H9 (cell line): ENCODE measurements at regions not wholly inside any gene's neighbourhood (a gene's known extent, or its start where the extent isn't known, plus 50 kb on each side); places are given as distances from the start of the nearest gene placed in this dataset.

Source experiments
- DNase-seq: peaks from one replicate; pipeline ENCODE4 v3.0.0-alpha.2; 2017
- H2AFZ ChIP-seq: one replicate; pipeline ENCODE4 v1.6.1; 2013; ENCODE audit warnings: mild to moderate bottlenecking, low read length, control low read depth, moderate library complexity
- H2AK5ac ChIP-seq: 2 replicates; pipeline ENCODE4 v1.6.1; 2013; ENCODE audit warnings: low read length, control low read depth, mixed read lengths; ENCODE audit not compliant: insufficient read length
- H2BK120ac ChIP-seq: one replicate; pipeline ENCODE4 v1.6.1; 2013; ENCODE audit warnings: low read depth, mild to moderate bottlenecking, low read length, control low read depth, inconsistent platforms; ENCODE audit not compliant: poor library complexity, severe bottlenecking
- H2BK12ac ChIP-seq: 2 replicates; pipeline ENCODE4 v1.6.1; 2013; ENCODE audit warnings: low read length, control low read depth, mixed read lengths, low read depth; ENCODE audit not compliant: insufficient read length
- H2BK15ac ChIP-seq: 2 replicates; pipeline ENCODE4 v1.6.1; 2013; ENCODE audit warnings: low read depth, low read length, control low read depth
- H2BK20ac ChIP-seq: one replicate; pipeline ENCODE4 v1.6.1; 2013; ENCODE audit warnings: low read depth, mild to moderate bottlenecking, low read length, control low read depth, inconsistent platforms; ENCODE audit not compliant: poor library complexity, severe bottlenecking
- H2BK5ac ChIP-seq: 2 replicates; pipeline ENCODE4 v1.6.1; 2013; ENCODE audit warnings: low read length, control low read depth, mixed read lengths; ENCODE audit not compliant: insufficient read length
- H3K14ac ChIP-seq: 2 replicates; pipeline ENCODE4 v1.6.1; 2013; ENCODE audit warnings: low read length, control low read depth; ENCODE audit not compliant: insufficient read depth
- H3K18ac ChIP-seq: 2 replicates; pipeline ENCODE4 v1.6.1; 2013; ENCODE audit warnings: low read depth, mild to moderate bottlenecking, mixed read lengths, low read length, control low read depth; ENCODE audit not compliant: insufficient read length
- H3K23ac ChIP-seq: 2 replicates; pipeline ENCODE4 v1.6.1; 2013; ENCODE audit warnings: low read length, control low read depth, mixed read lengths, low read depth; ENCODE audit not compliant: insufficient read length
- H3K23me2 ChIP-seq: 2 replicates; pipeline ENCODE4 v1.6.1; 2013; ENCODE audit warnings: low read depth, mild to moderate bottlenecking, mixed read lengths, low read length, control low read depth; ENCODE audit not compliant: insufficient read length, poor library complexity, severe bottlenecking
- H3K27ac ChIP-seq: 2 replicates; pipeline ENCODE4 v1.5.1; 2013; ENCODE audit warnings: low read length, control low read depth, mixed read lengths, low read depth; ENCODE audit not compliant: insufficient read length
- H3K27me3 ChIP-seq: 2 replicates; pipeline ENCODE4 v1.6.1; 2013; ENCODE audit warnings: low read length, control low read depth, inconsistent platforms; ENCODE audit not compliant: insufficient read depth
- H3K4ac ChIP-seq: 2 replicates; pipeline ENCODE4 v1.6.1; 2013; ENCODE audit warnings: low read depth, mild to moderate bottlenecking, control low read depth, inconsistent platforms, low read length, moderate library complexity
- H3K4me1 ChIP-seq: 2 replicates; pipeline ENCODE4 v1.6.1; 2013; ENCODE audit warnings: low read length, control low read depth, inconsistent platforms; ENCODE audit not compliant: insufficient read depth
- H3K4me2 ChIP-seq: 2 replicates; pipeline ENCODE4 v1.6.1; 2013; ENCODE audit warnings: low read length, control low read depth, mixed read lengths; ENCODE audit not compliant: insufficient read length, insufficient read depth
- H3K56ac ChIP-seq: 2 replicates; pipeline ENCODE4 v1.6.1; 2013; ENCODE audit warnings: low read depth, mild to moderate bottlenecking, mixed read lengths, low read length, control low read depth; ENCODE audit not compliant: insufficient read length
- H3K79me1 ChIP-seq: 2 replicates; pipeline ENCODE4 v1.6.1; 2013; ENCODE audit warnings: low read depth, mild to moderate bottlenecking, moderate library complexity, low read length, control low read depth, inconsistent platforms; ENCODE audit not compliant: insufficient read depth, poor library complexity, severe bottlenecking
- H3K79me2 ChIP-seq: 2 replicates; pipeline ENCODE4 v1.6.1; 2013; ENCODE audit warnings: low read length, control low read depth, inconsistent platforms; ENCODE audit not compliant: insufficient read depth
- H3K9ac ChIP-seq: 2 replicates; pipeline ENCODE4 v1.6.1; 2013; ENCODE audit warnings: low read length, control low read depth, mixed read lengths; ENCODE audit not compliant: insufficient read length; ENCODE audit errors: extremely low read depth
- H3K9me3 ChIP-seq: one replicate; pipeline ENCODE4 v1.6.1; 2013; ENCODE audit warnings: low read depth, low read length, inconsistent platforms; ENCODE audit not compliant: control insufficient read depth
- H3T11ph ChIP-seq: one replicate; pipeline ENCODE4 v1.6.1; 2013; ENCODE audit warnings: mild to moderate bottlenecking, low read length, control low read depth, inconsistent platforms
- H4K20me1 ChIP-seq: one replicate; pipeline ENCODE4 v1.6.1; 2013; ENCODE audit not compliant: control insufficient read depth, insufficient read length, insufficient read depth
- H4K5ac ChIP-seq: 2 replicates; pipeline ENCODE4 v1.6.1; 2013; ENCODE audit warnings: low read depth, mild to moderate bottlenecking, mixed read lengths, low read length, control low read depth; ENCODE audit not compliant: insufficient read length
- H4K8ac ChIP-seq: replicated peaks from 2 replicates; pipeline ENCODE4 v1.6.1; 2013; ENCODE audit warnings: low read length, control low read depth, mixed read lengths, low read depth; ENCODE audit not compliant: insufficient read length
- H4K91ac ChIP-seq: 2 replicates; pipeline ENCODE4 v1.6.1; 2013; ENCODE audit warnings: low read depth, mild to moderate bottlenecking, moderate library complexity, mixed read lengths, low read length, control low read depth; ENCODE audit not compliant: insufficient read length
- H3K27ac Mint-ChIP-seq, 3 experiments: 2 replicates in 2 of 3; 3 replicates in 1 of 3; pipeline ENCODE4 v1.8.0; 2020 to 2021; ENCODE audit warnings: mixed read lengths in 3 of 3, mild to moderate bottlenecking in 1 of 3, moderate library complexity in 1 of 3
- H3K27me3 Mint-ChIP-seq: 2 replicates; pipeline ENCODE4 v1.8.0; 2021; ENCODE audit warnings: low read depth, mild to moderate bottlenecking, moderate library complexity, mixed read lengths
- H3K36me3 Mint-ChIP-seq, 3 experiments: 2 replicates in 2 of 3; 3 replicates in 1 of 3; pipeline ENCODE4 v1.8.0; 2020 to 2021; ENCODE audit warnings: low read depth in 3 of 3, mixed read lengths in 3 of 3; ENCODE audit not compliant: insufficient read depth in 1 of 3
- H3K4me1 Mint-ChIP-seq, 2 experiments: 2 replicates each; pipeline ENCODE4 v1.8.0; 2020; ENCODE audit warnings: mixed read lengths in 2 of 2
- H3K4me3 Mint-ChIP-seq, 2 experiments: 2 replicates in 1 of 2; 3 replicates in 1 of 2; pipeline ENCODE4 v1.8.0; 2020 to 2021; ENCODE audit warnings: mild to moderate bottlenecking in 2 of 2, mixed read lengths in 2 of 2, moderate library complexity in 1 of 2
- H3K9me3 Mint-ChIP-seq, 2 experiments: 2 replicates in 1 of 2; 3 replicates in 1 of 2; pipeline ENCODE4 v1.8.0; 2020; ENCODE audit warnings: mild to moderate bottlenecking in 2 of 2, mixed read lengths in 2 of 2, moderate library complexity in 1 of 2
- CTCF ChIP-seq: fragments of 200-600 bp; sonication (generic); conservative IDR thresholded peaks from 3 replicates; pipeline ENCODE4 v1.8.0; 2021; ENCODE audit warnings: antibody characterized with exemption, mild to moderate bottlenecking
- WGBS: extraction: QIAGEN DNeasy Blood & Tissue Kit; methylation state at CpG from one replicate; pipeline ENCODE4 v1.1.7; 2013; ENCODE audit warnings: missing lambda C conversion rate, low lambda C conversion rate, mixed read lengths; ENCODE audit not compliant: insufficient read length; ENCODE audit errors: extremely low coverage; 5-methylcytosine and 5-hydroxymethylcytosine counted together

GRCh38 chr21:28776251-28776650 lies 216.4 kb downstream of the LTN1 start:
- Histone ChIP-seq H3K79me1 (no peaks in the 10 kb centered on the region), H3K27ac (no peak overlapping the region), H3T11ph (no peak overlapping the region), H3K9ac (no peak overlapping the region), H3K23ac (no peak overlapping the region), H2BK12ac (no peak overlapping the region), H2BK5ac (no peak overlapping the region), H3K79me2 (no peaks in the 10 kb centered on the region), H2BK15ac (no peak overlapping the region), H3K23me2 (no peaks in the 10 kb centered on the region), H2BK20ac (no peak overlapping the region), H4K91ac (no peak overlapping the region), H4K20me1 (no peaks in the 10 kb centered on the region), H4K5ac (no peak overlapping the region), H3K4me2 (no peak overlapping the region), H3K27me3 (no peaks in the 10 kb centered on the region), H3K9me3 (no peaks in the 10 kb centered on the region), H2AFZ (no peak overlapping the region), H3K4ac (no peak overlapping the region), H2BK120ac (no peak overlapping the region), H3K18ac (no peak overlapping the region), H3K4me1 (no peaks in the 10 kb centered on the region), H4K8ac (no peak overlapping the region), H3K56ac (no peak overlapping the region), H3K14ac (no peak overlapping the region), H2AK5ac (no peak overlapping the region)
- no peak overlapping the region for H3K27ac Mint-ChIP-seq
- peaks cover 0 to 1% (median 0%) of the 10 kb centered on the region in 3 experiments; a peak in 1 of 7 replicates for H3K36me3 Mint-ChIP-seq
- WGBS, result no CpG with 5 or more reads among the region's 2 CpGs
- no peaks in the 10 kb centered on the region for H3K27me3 Mint-ChIP-seq
- no peak for DNase-seq
- no peak for TF ChIP-seq CTCF
- no peak overlapping the region for H3K4me3 Mint-ChIP-seq
- H3K4me1 Mint-ChIP-seq, result no peaks in the 10 kb centered on the region
- no peaks in the 10 kb centered on the region; a peak in 2 of 5 replicates for H3K9me3 Mint-ChIP-seq
